DND-41 (cell line): ENCODE measurements at regions not wholly inside any gene's neighbourhood (a gene's known extent, or its start where the extent isn't known, plus 50 kb on each side); places are given as distances from the start of the nearest gene placed in this dataset.

Source experiments
- CTCF ChIP-seq: IDR thresholded peaks from 2 replicates; pipeline ENCODE4 v1.5.1; 2012; ENCODE audit warnings: borderline replicate concordance, low read length, moderate library complexity, mild to moderate bottlenecking; ENCODE audit not compliant: poor library complexity, severe bottlenecking; ENCODE audit errors: extremely low read depth
- EZH2 ChIP-seq: IDR thresholded peaks from 3 replicates; pipeline ENCODE4 v1.6.1; 2012; ENCODE audit warnings: borderline replicate concordance, low read depth, mild to moderate bottlenecking, moderate library complexity, low read length, inconsistent platforms; ENCODE audit not compliant: severe bottlenecking

- TF ChIP-seq CTCF (no peak), EZH2 (no peak)
Observed at GRCh38 chr2:122563781-122564180, 808.3 kb downstream of the TSN start.
